K562 (cell line): ENCODE measurements at regions not wholly inside any gene's neighbourhood (a gene's known extent, or its start where the extent isn't known, plus 50 kb on each side); places are given as distances from the start of the nearest gene placed in this dataset.

Source experiments
- ATAC-seq: fragments of 200-7000 bp; cut with Tn5 transposase; 3 replicates; pipeline ENCODE4 v1.9.1; 2020; ENCODE audit warnings: moderate library complexity
- BruUV-seq: library from RNA; stranded (reverse); fragments of 400-500 nt; replicated peaks from 2 replicates; lab custom pipeline; 2021; lab: Mats Ljungman, UMichigan
- CTCF ChIA-PET: fragments of 300-600 bp; formaldehyde crosslinking; extraction: SDS; loops from one replicate; lab custom pipeline; 2021; ENCODE audit warnings: low intra/inter-chr PET ratio; lab: Yijun Ruan, JAX
- POLR2A ChIA-PET: fragments of 300-600, 350-650 bp; sonication (Branson Sonifier 250); formaldehyde crosslinking; extraction: SDS; loops from one replicate; lab custom pipeline; 2021; ENCODE audit warnings: antibody characterized with exemption, inconsistent platforms; lab: Yijun Ruan, JAX
- DNase-seq, 4 experiments: peaks; one replicate each; pipeline versions ENCODE4 v3.0.0 to v3.0.0-alpha.2; 2011 to 2018; ENCODE audit warnings: low spot score in 3 of 4, mixed read lengths in 3 of 4; ENCODE audit errors: extremely low read depth in 1 of 4
- FAIRE-seq: peaks from 2 replicates; lab custom pipeline; 2011; peaks lifted over from hg19 to GRCh38; lab: Jason Lieb, UNC
- H2AFZ ChIP-seq: 2 replicates; pipeline ENCODE4 v1.6.0; 2011; ENCODE audit warnings: low read depth, low read length, control low read depth, inconsistent platforms
- H3K27ac ChIP-seq: fragments of 200-600 bp; 3 replicates; pipeline ENCODE4 v1.8.0; 2011; ENCODE audit warnings: low read depth, mild to moderate bottlenecking, control low read depth, inconsistent platforms, low read length, moderate library complexity, mixed read lengths; ENCODE audit errors: extremely low read depth
- H3K27me3 ChIP-seq, 2 experiments: fragments of 300-600 bp in 1 of 2; 2 replicates in 1 of 2; 3 replicates in 1 of 2; pipeline versions ENCODE4 v1.6.0 to v1.8.0; 2011; ENCODE audit warnings: inconsistent platforms in 2 of 2, low read length in 2 of 2, mild to moderate bottlenecking in 1 of 2, mixed read lengths in 1 of 2, moderate library complexity in 1 of 2; ENCODE audit not compliant: control insufficient read depth in 2 of 2, insufficient read depth in 2 of 2
- H3K36me3 ChIP-seq: fragments of 300-600 bp; 3 replicates; pipeline ENCODE4 v1.8.0; 2011; ENCODE audit warnings: mild to moderate bottlenecking, low read length, inconsistent platforms; ENCODE audit not compliant: control insufficient read depth, insufficient read depth
- H3K4me1 ChIP-seq, 2 experiments: fragments of 200-600 bp in 1 of 2; replicated peaks in 1 of 2; 2 replicates in 1 of 2; 3 replicates in 1 of 2; pipeline versions ENCODE4 v1.5.1 to v1.8.0; 2011; ENCODE audit warnings: inconsistent platforms in 2 of 2, low read length in 2 of 2, mild to moderate bottlenecking in 1 of 2, mixed read lengths in 1 of 2, moderate library complexity in 1 of 2; ENCODE audit not compliant: control insufficient read depth in 2 of 2, insufficient read depth in 2 of 2
- H3K4me2 ChIP-seq: 2 replicates; pipeline ENCODE4 v1.6.1; 2011; ENCODE audit warnings: low read length, control low read depth, inconsistent platforms, mixed read lengths; ENCODE audit not compliant: insufficient read depth
- H3K4me3 ChIP-seq: fragments of 200-600 bp; sonication (generic), shearing (Covaris generic); 2 replicates; pipeline ENCODE4 v1.5.1; 2016; ENCODE audit warnings: control low read depth, inconsistent platforms
- H3K79me2 ChIP-seq: fragments of 200-600 bp; 3 replicates; pipeline ENCODE4 v1.8.0; 2011; ENCODE audit warnings: low read length, inconsistent platforms; ENCODE audit not compliant: control insufficient read depth, insufficient read depth
- H3K9ac ChIP-seq, 2 experiments: 2 replicates each; pipeline versions ENCODE4 v1.6.0 to v1.6.1; 2011; ENCODE audit warnings: low read depth in 2 of 2, low read length in 2 of 2, control low read depth in 1 of 2, inconsistent platforms in 1 of 2, mild to moderate bottlenecking in 1 of 2, mixed read lengths in 1 of 2; ENCODE audit not compliant: insufficient read depth in 1 of 2
- H3K9me1 ChIP-seq: one replicate; pipeline ENCODE4 v1.6.0; 2011; ENCODE audit warnings: inconsistent platforms, mild to moderate bottlenecking, low read length, moderate library complexity; ENCODE audit not compliant: control insufficient read depth, insufficient read depth
- H3K9me3 ChIP-seq: replicated peaks from 2 replicates; pipeline ENCODE4 v1.5.1; 2011; ENCODE audit warnings: low read depth, low read length, inconsistent platforms; ENCODE audit not compliant: control insufficient read depth, insufficient read depth
- H4K20me1 ChIP-seq: replicated peaks from 2 replicates; pipeline ENCODE4 v1.6.1; 2011; ENCODE audit warnings: low read length, inconsistent platforms, mixed read lengths; ENCODE audit not compliant: control insufficient read depth, insufficient read depth
- GTF3C2 ChIP-seq: IDR thresholded peaks from 3 replicates; pipeline ENCODE4 v1.6.1; 2011; ENCODE audit warnings: borderline replicate concordance, mild to moderate bottlenecking, moderate library complexity; ENCODE audit not compliant: insufficient read length; ENCODE audit errors: extremely low read depth
- IRF1 ChIP-seq: sonication (generic); formaldehyde crosslinking; IDR thresholded peaks from 2 replicates; pipeline ENCODE4 v1.8.0; 2022; ENCODE audit warnings: missing genetic modification reagents, mild to moderate bottlenecking, borderline replicate concordance
- KLF10 ChIP-seq: fragments of 250-450 bp; sonication (Bioruptor Pico); IDR thresholded peaks from 2 replicates; pipeline ENCODE4 v1.6.1; 2021; ENCODE audit warnings: matching md5 sums
- TCF7 ChIP-seq: sonication (generic); IDR thresholded peaks from 2 replicates; pipeline ENCODE4 v1.6.1; 2016; ENCODE audit warnings: antibody characterized with exemption, borderline replicate concordance
- XRCC4 ChIP-seq: IDR thresholded peaks from one replicate; pipeline ENCODE4 v1.6.1; 2011; ENCODE audit not compliant: insufficient read depth, insufficient read length; ENCODE audit errors: extremely low read depth
- ZKSCAN8 ChIP-seq: fragments of 200-800 bp; sonication (Bioruptor generic); IDR thresholded peaks from 2 replicates; pipeline ENCODE4 v1.6.1; 2016; ENCODE audit warnings: missing genetic modification characterization, missing compliant biosample characterization
- ZMIZ1 ChIP-seq, 2 experiments: fragments of 150-350 bp in 1 of 2; IDR thresholded peaks; 2 replicates each; pipeline ENCODE4 v1.6.1; 2012 to 2016; ENCODE audit warnings: low read depth in 2 of 2, low read length in 2 of 2, mild to moderate bottlenecking in 1 of 2, moderate library complexity in 1 of 2
- ZNF140 ChIP-seq: fragments of 250-450 bp; sonication (Bioruptor Pico); IDR thresholded peaks from 2 replicates; pipeline ENCODE4 v1.8.0; 2021; ENCODE audit warnings: moderate library complexity, mild to moderate bottlenecking, inconsistent platforms
- WGBS: fragments of 100-300 bp; shearing (Covaris generic); methylation state at CpG from one replicate; pipeline ENCODE4 v1.1.6; 2016; ENCODE audit warnings: low coverage, mixed read lengths; ENCODE audit not compliant: insufficient coverage; ENCODE audit errors: missing lambda C conversion rate; 5-methylcytosine and 5-hydroxymethylcytosine counted together
- in situ Hi-C: fragments of 300-500 bp; cut with MboI; formaldehyde crosslinking; loops from 4 replicates; pipeline ENCODE4 v1.15.0; 2018; ENCODE audit warnings: inconsistent platforms, mixed read lengths
- intact Hi-C: fragments of 100-400 bp; cut with micrococcal nuclease; formaldehyde crosslinking; loops from 2 replicates; pipeline ENCODE4 v1.14.2; 2022

- H3K9me3 ChIP-seq, result no peaks in the 10 kb centered on the region
- POLR2A ChIA-PET, result no interaction called here
- in situ Hi-C loops, result no loop called here
- no peak for TF ChIP-seq IRF1 (CRISPR knock-in tag)
- no peak for TF ChIP-seq XRCC4
- no peak for TF ChIP-seq TCF7
- TF ChIP-seq KLF10 (CRISPR knock-in tag), result no peak
- no peak for TF ChIP-seq ZNF140 (CRISPR knock-in tag)
- TF ChIP-seq, all 486 proteins: peak for 0
- intact Hi-C loops, result no loop called here
- Histone ChIP-seq H3K9ac (no peak overlapping the region), H2AFZ (no peak overlapping the region), H3K27ac (no peak overlapping the region), H3K9me1 (no peaks in the 10 kb centered on the region), H3K36me3 (no peaks in the 10 kb centered on the region), H4K20me1 (no peaks in the 10 kb centered on the region), H3K4me3 (no peak overlapping the region), H3K4me1 (no peaks in the 10 kb centered on the region), H3K27me3 (no peaks in the 10 kb centered on the region), H3K4me2 (no peak overlapping the region), H3K79me2 (no peaks in the 10 kb centered on the region)
- CTCF ChIA-PET, result no interaction called here
- BruUV-seq, result no TSS peak
- WGBS, result 6% methylated on average over 4 of the region's 4 CpGs
- ATAC-seq, result no peak
- FAIRE-seq, result no peak
- no peak for DNase-seq
Observed at GRCh38 chr16:51615141-51615540, 464.1 kb upstream of the SALL1 start.

- Histone ChIP-seq H4K20me1 (no peaks in the 10 kb centered on the region), H3K9me1 (no peaks in the 10 kb centered on the region), H3K27ac (no peak overlapping the region), H3K79me2 (no peaks in the 10 kb centered on the region), H3K9me3 (no peaks in the 10 kb centered on the region), H2AFZ (no peak overlapping the region), H3K9ac (no peak overlapping the region), H3K4me1 (no peaks in the 10 kb centered on the region), H3K27me3 (no peaks in the 10 kb centered on the region), H3K4me3 (no peak overlapping the region), H3K4me2 (no peak overlapping the region), H3K36me3 (no peaks in the 10 kb centered on the region)
- no TSS peak for BruUV-seq
- FAIRE-seq (no peak), ATAC-seq (no peak), DNase-seq (no peak)
- intact Hi-C loops, result no loop called here
- in situ Hi-C loops, result no loop called here
- WGBS, result 0% methylated on average over 6 of the region's 6 CpGs
- POLR2A ChIA-PET, result no interaction called here
- CTCF ChIA-PET, result no interaction called here
- TF ChIP-seq ZMIZ1 (IDR thresholded peaks at IDR 0.05; ENCODE audit: low read depth in 2 of 2, low read length in 2 of 2) (no peak), GTF3C2 (no peak), ZKSCAN8 (CRISPR knock-in tag) (no peak)
Observed at GRCh38 chr16:51607201-51607651, 456.2 kb upstream of the SALL1 start.
